T-helper 2 cell treated with Interferon-gamma antibody and Interleukin-4, amounts not matched to agents 5 μg/mL and 100 μg/mL, for 36 hours (primary cell): ENCODE measurements at regions not wholly inside any gene's neighbourhood (a gene's known extent, or its start where the extent isn't known, plus 50 kb on each side); places are given as distances from the start of the nearest gene placed in this dataset.

Experiments used
- DNase-seq: peaks from one replicate; pipeline ENCODE4 v3.0.0; 2021; ENCODE audit warnings: low spot score
- H3K27ac Mint-ChIP-seq: one replicate; pipeline ENCODE4 v1.8.0; 2021; ENCODE audit warnings: mild to moderate bottlenecking, mixed read lengths
- H3K27me3 Mint-ChIP-seq: one replicate; pipeline ENCODE4 v1.8.0; 2021; ENCODE audit warnings: low read depth, mixed read lengths
- H3K36me3 Mint-ChIP-seq: one replicate; pipeline ENCODE4 v1.8.0; 2021; ENCODE audit warnings: low read depth, mixed read lengths
- H3K4me1 Mint-ChIP-seq: one replicate; pipeline ENCODE4 v1.8.0; 2021; ENCODE audit warnings: low read depth, mixed read lengths
- H3K4me3 Mint-ChIP-seq: one replicate; pipeline ENCODE4 v1.8.0; 2022; ENCODE audit warnings: mild to moderate bottlenecking, moderate library complexity, mixed read lengths
- H3K9me3 Mint-ChIP-seq: one replicate; pipeline ENCODE4 v1.8.0; 2021; ENCODE audit warnings: mixed read lengths

GRCh38 chr14:59063259-59063658, 125.2 kb upstream of the DAAM1 start:
- Mint-ChIP-seq H3K27me3 (no peaks in the 10 kb centered on the region), H3K36me3 (no peaks in the 10 kb centered on the region), H3K4me1 (no peaks in the 10 kb centered on the region), H3K27ac (no peak overlapping the region), H3K4me3 (no peak overlapping the region), H3K9me3 (peaks cover 9% of the 10 kb centered on the region)
- DNase-seq, result no peak

GRCh38 chr14:59067127-59067894, 121.2 kb upstream of the DAAM1 start:
- no peaks in the 10 kb centered on the region for H3K36me3 Mint-ChIP-seq
- no peak overlapping the region for H3K27ac Mint-ChIP-seq
- peaks cover 14% of the 10 kb centered on the region for H3K27me3 Mint-ChIP-seq
- no peak for DNase-seq
- no peaks in the 10 kb centered on the region for H3K4me1 Mint-ChIP-seq
- peaks cover 6% of the 10 kb centered on the region for H3K9me3 Mint-ChIP-seq
- no peak overlapping the region for H3K4me3 Mint-ChIP-seq

GRCh38 chr14:59069163-59069854, 119.2 kb upstream of the DAAM1 start:
- no peak for DNase-seq
- Mint-ChIP-seq H3K9me3 (no peaks in the 10 kb centered on the region), H3K4me3 (no peak overlapping the region), H3K36me3 (no peaks in the 10 kb centered on the region), H3K27me3 (peaks cover 14% of the 10 kb centered on the region), H3K4me1 (no peaks in the 10 kb centered on the region), H3K27ac (no peak overlapping the region)

GRCh38 chr14:59075506-59075905, 113.0 kb upstream of the DAAM1 start:
- no peaks in the 10 kb centered on the region for H3K9me3 Mint-ChIP-seq
- no peaks in the 10 kb centered on the region for H3K36me3 Mint-ChIP-seq
- H3K27ac Mint-ChIP-seq, result no peak overlapping the region
- no peaks in the 10 kb centered on the region for H3K4me1 Mint-ChIP-seq
- H3K4me3 Mint-ChIP-seq, result no peak overlapping the region
- no peak for DNase-seq
- H3K27me3 Mint-ChIP-seq, result peaks cover 16% of the 10 kb centered on the region

- DNase-seq, result no peak
- no peaks in the 10 kb centered on the region for H3K9me3 Mint-ChIP-seq
- no peaks in the 10 kb centered on the region for H3K36me3 Mint-ChIP-seq
- no peak overlapping the region for H3K4me3 Mint-ChIP-seq
- peaks cover 5% of the 10 kb centered on the region for H3K27me3 Mint-ChIP-seq
- no peak overlapping the region for H3K27ac Mint-ChIP-seq
- no peaks in the 10 kb centered on the region for H3K4me1 Mint-ChIP-seq
These were observed 106.7 kb upstream of the DAAM1 start for GRCh38 chr14:59081720-59082119.

GRCh38 chr14:59085207-59085739, 103.2 kb upstream of the DAAM1 start:
- DNase-seq, result no peak
- Mint-ChIP-seq H3K27me3 (no peaks in the 10 kb centered on the region), H3K27ac (no peak overlapping the region), H3K4me1 (no peaks in the 10 kb centered on the region), H3K4me3 (no peak overlapping the region), H3K9me3 (no peaks in the 10 kb centered on the region), H3K36me3 (no peaks in the 10 kb centered on the region)

- no peak overlapping the region for H3K27ac Mint-ChIP-seq
- no peak for DNase-seq
- no peaks in the 10 kb centered on the region for H3K9me3 Mint-ChIP-seq
- H3K4me3 Mint-ChIP-seq, result no peak overlapping the region
- H3K36me3 Mint-ChIP-seq, result no peaks in the 10 kb centered on the region
- no peaks in the 10 kb centered on the region for H3K27me3 Mint-ChIP-seq
- H3K4me1 Mint-ChIP-seq, result no peaks in the 10 kb centered on the region
These were observed 102.1 kb upstream of the DAAM1 start for GRCh38 chr14:59086241-59086882.

- H3K4me1 Mint-ChIP-seq, result no peaks in the 10 kb centered on the region
- no peaks in the 10 kb centered on the region for H3K9me3 Mint-ChIP-seq
- H3K27me3 Mint-ChIP-seq, result peaks cover 2% of the 10 kb centered on the region
- H3K4me3 Mint-ChIP-seq, result no peak overlapping the region
- H3K36me3 Mint-ChIP-seq, result no peaks in the 10 kb centered on the region
- no peak for DNase-seq
- no peak overlapping the region for H3K27ac Mint-ChIP-seq
These were observed 101.2 kb upstream of the DAAM1 start for GRCh38 chr14:59087240-59087639.

- Mint-ChIP-seq H3K4me3 (no peak overlapping the region), H3K9me3 (no peaks in the 10 kb centered on the region), H3K36me3 (no peaks in the 10 kb centered on the region), H3K27ac (no peak overlapping the region), H3K4me1 (no peaks in the 10 kb centered on the region), H3K27me3 (peaks cover 2% of the 10 kb centered on the region)
- no peak for DNase-seq
These were observed 100.8 kb upstream of the DAAM1 start for GRCh38 chr14:59087711-59088110.

- H3K4me3 Mint-ChIP-seq, result no peak overlapping the region
- H3K9me3 Mint-ChIP-seq, result no peaks in the 10 kb centered on the region
- peaks cover 4% of the 10 kb centered on the region for H3K27me3 Mint-ChIP-seq
- H3K36me3 Mint-ChIP-seq, result no peaks in the 10 kb centered on the region
- H3K27ac Mint-ChIP-seq, result no peak overlapping the region
- no peak for DNase-seq
- H3K4me1 Mint-ChIP-seq, result no peaks in the 10 kb centered on the region
These were observed 97.9 kb upstream of the DAAM1 start for GRCh38 chr14:59090572-59090971.

GRCh38 chr14:59091404-59091803, 97.1 kb upstream of the DAAM1 start:
- Mint-ChIP-seq H3K27ac (no peak overlapping the region), H3K36me3 (no peaks in the 10 kb centered on the region), H3K9me3 (no peaks in the 10 kb centered on the region), H3K27me3 (peaks cover 4% of the 10 kb centered on the region), H3K4me1 (no peaks in the 10 kb centered on the region), H3K4me3 (no peak overlapping the region)
- DNase-seq, result no peak

- Mint-ChIP-seq H3K4me3 (no peak overlapping the region), H3K36me3 (no peaks in the 10 kb centered on the region), H3K9me3 (no peaks in the 10 kb centered on the region)
These were observed 96.5 kb upstream of the DAAM1 start for GRCh38 chr14:59091976-59092375.

GRCh38 chr14:59093902-59094301, 94.6 kb upstream of the DAAM1 start:
- no peaks in the 10 kb centered on the region for H3K4me1 Mint-ChIP-seq
- H3K4me3 Mint-ChIP-seq, result no peak overlapping the region
- H3K36me3 Mint-ChIP-seq, result no peaks in the 10 kb centered on the region
- H3K27me3 Mint-ChIP-seq, result peaks cover 4% of the 10 kb centered on the region
- H3K9me3 Mint-ChIP-seq, result no peaks in the 10 kb centered on the region
- no peak for DNase-seq
- H3K27ac Mint-ChIP-seq, result no peak overlapping the region

More at GRCh38 chr14:59091976-59092375, 96.5 kb upstream of the DAAM1 start:
- DNase-seq, result no peak
- Mint-ChIP-seq H3K27me3 (peaks cover 4% of the 10 kb centered on the region), H3K27ac (no peak overlapping the region), H3K4me1 (no peaks in the 10 kb centered on the region)

- no peaks in the 10 kb centered on the region for H3K36me3 Mint-ChIP-seq
- H3K27me3 Mint-ChIP-seq, result peaks cover 7% of the 10 kb centered on the region
- no peaks in the 10 kb centered on the region for H3K4me1 Mint-ChIP-seq
- no peak overlapping the region for H3K27ac Mint-ChIP-seq
- no peaks in the 10 kb centered on the region for H3K9me3 Mint-ChIP-seq
- H3K4me3 Mint-ChIP-seq, result no peak overlapping the region
- no peak for DNase-seq
These were observed 92.2 kb upstream of the DAAM1 start for GRCh38 chr14:59096303-59096702.
